H9 (cell line): ENCODE measurements at regions not wholly inside any gene's neighbourhood (a gene's known extent, or its start where the extent isn't known, plus 50 kb on each side); places are given as distances from the start of the nearest gene placed in this dataset.

Source experiments
- DNase-seq: peaks from one replicate; pipeline ENCODE4 v3.0.0-alpha.2; 2017
- H2AFZ ChIP-seq: one replicate; pipeline ENCODE4 v1.6.1; 2013; ENCODE audit warnings: mild to moderate bottlenecking, low read length, control low read depth, moderate library complexity
- H2AK5ac ChIP-seq: 2 replicates; pipeline ENCODE4 v1.6.1; 2013; ENCODE audit warnings: low read length, control low read depth, mixed read lengths; ENCODE audit not compliant: insufficient read length
- H2BK120ac ChIP-seq: one replicate; pipeline ENCODE4 v1.6.1; 2013; ENCODE audit warnings: low read depth, mild to moderate bottlenecking, low read length, control low read depth, inconsistent platforms; ENCODE audit not compliant: poor library complexity, severe bottlenecking
- H2BK12ac ChIP-seq: 2 replicates; pipeline ENCODE4 v1.6.1; 2013; ENCODE audit warnings: low read length, control low read depth, mixed read lengths, low read depth; ENCODE audit not compliant: insufficient read length
- H2BK15ac ChIP-seq: 2 replicates; pipeline ENCODE4 v1.6.1; 2013; ENCODE audit warnings: low read depth, low read length, control low read depth
- H2BK20ac ChIP-seq: one replicate; pipeline ENCODE4 v1.6.1; 2013; ENCODE audit warnings: low read depth, mild to moderate bottlenecking, low read length, control low read depth, inconsistent platforms; ENCODE audit not compliant: poor library complexity, severe bottlenecking
- H2BK5ac ChIP-seq: 2 replicates; pipeline ENCODE4 v1.6.1; 2013; ENCODE audit warnings: low read length, control low read depth, mixed read lengths; ENCODE audit not compliant: insufficient read length
- H3K14ac ChIP-seq: 2 replicates; pipeline ENCODE4 v1.6.1; 2013; ENCODE audit warnings: low read length, control low read depth; ENCODE audit not compliant: insufficient read depth
- H3K18ac ChIP-seq: 2 replicates; pipeline ENCODE4 v1.6.1; 2013; ENCODE audit warnings: low read depth, mild to moderate bottlenecking, mixed read lengths, low read length, control low read depth; ENCODE audit not compliant: insufficient read length
- H3K23ac ChIP-seq: 2 replicates; pipeline ENCODE4 v1.6.1; 2013; ENCODE audit warnings: low read length, control low read depth, mixed read lengths, low read depth; ENCODE audit not compliant: insufficient read length
- H3K23me2 ChIP-seq: 2 replicates; pipeline ENCODE4 v1.6.1; 2013; ENCODE audit warnings: low read depth, mild to moderate bottlenecking, mixed read lengths, low read length, control low read depth; ENCODE audit not compliant: insufficient read length, poor library complexity, severe bottlenecking
- H3K27ac ChIP-seq: 2 replicates; pipeline ENCODE4 v1.5.1; 2013; ENCODE audit warnings: low read length, control low read depth, mixed read lengths, low read depth; ENCODE audit not compliant: insufficient read length
- H3K27me3 ChIP-seq: 2 replicates; pipeline ENCODE4 v1.6.1; 2013; ENCODE audit warnings: low read length, control low read depth, inconsistent platforms; ENCODE audit not compliant: insufficient read depth
- H3K4ac ChIP-seq: 2 replicates; pipeline ENCODE4 v1.6.1; 2013; ENCODE audit warnings: low read depth, mild to moderate bottlenecking, control low read depth, inconsistent platforms, low read length, moderate library complexity
- H3K4me1 ChIP-seq: 2 replicates; pipeline ENCODE4 v1.6.1; 2013; ENCODE audit warnings: low read length, control low read depth, inconsistent platforms; ENCODE audit not compliant: insufficient read depth
- H3K4me2 ChIP-seq: 2 replicates; pipeline ENCODE4 v1.6.1; 2013; ENCODE audit warnings: low read length, control low read depth, mixed read lengths; ENCODE audit not compliant: insufficient read length, insufficient read depth
- H3K56ac ChIP-seq: 2 replicates; pipeline ENCODE4 v1.6.1; 2013; ENCODE audit warnings: low read depth, mild to moderate bottlenecking, mixed read lengths, low read length, control low read depth; ENCODE audit not compliant: insufficient read length
- H3K79me1 ChIP-seq: 2 replicates; pipeline ENCODE4 v1.6.1; 2013; ENCODE audit warnings: low read depth, mild to moderate bottlenecking, moderate library complexity, low read length, control low read depth, inconsistent platforms; ENCODE audit not compliant: insufficient read depth, poor library complexity, severe bottlenecking
- H3K79me2 ChIP-seq: 2 replicates; pipeline ENCODE4 v1.6.1; 2013; ENCODE audit warnings: low read length, control low read depth, inconsistent platforms; ENCODE audit not compliant: insufficient read depth
- H3K9ac ChIP-seq: 2 replicates; pipeline ENCODE4 v1.6.1; 2013; ENCODE audit warnings: low read length, control low read depth, mixed read lengths; ENCODE audit not compliant: insufficient read length; ENCODE audit errors: extremely low read depth
- H3K9me3 ChIP-seq: one replicate; pipeline ENCODE4 v1.6.1; 2013; ENCODE audit warnings: low read depth, low read length, inconsistent platforms; ENCODE audit not compliant: control insufficient read depth
- H3T11ph ChIP-seq: one replicate; pipeline ENCODE4 v1.6.1; 2013; ENCODE audit warnings: mild to moderate bottlenecking, low read length, control low read depth, inconsistent platforms
- H4K20me1 ChIP-seq: one replicate; pipeline ENCODE4 v1.6.1; 2013; ENCODE audit not compliant: control insufficient read depth, insufficient read length, insufficient read depth
- H4K5ac ChIP-seq: 2 replicates; pipeline ENCODE4 v1.6.1; 2013; ENCODE audit warnings: low read depth, mild to moderate bottlenecking, mixed read lengths, low read length, control low read depth; ENCODE audit not compliant: insufficient read length
- H4K8ac ChIP-seq: replicated peaks from 2 replicates; pipeline ENCODE4 v1.6.1; 2013; ENCODE audit warnings: low read length, control low read depth, mixed read lengths, low read depth; ENCODE audit not compliant: insufficient read length
- H4K91ac ChIP-seq: 2 replicates; pipeline ENCODE4 v1.6.1; 2013; ENCODE audit warnings: low read depth, mild to moderate bottlenecking, moderate library complexity, mixed read lengths, low read length, control low read depth; ENCODE audit not compliant: insufficient read length
- H3K27ac Mint-ChIP-seq, 3 experiments: 2 replicates in 2 of 3; 3 replicates in 1 of 3; pipeline ENCODE4 v1.8.0; 2020 to 2021; ENCODE audit warnings: mixed read lengths in 3 of 3, mild to moderate bottlenecking in 1 of 3, moderate library complexity in 1 of 3
- H3K27me3 Mint-ChIP-seq: 2 replicates; pipeline ENCODE4 v1.8.0; 2021; ENCODE audit warnings: low read depth, mild to moderate bottlenecking, moderate library complexity, mixed read lengths
- H3K36me3 Mint-ChIP-seq, 3 experiments: 2 replicates in 2 of 3; 3 replicates in 1 of 3; pipeline ENCODE4 v1.8.0; 2020 to 2021; ENCODE audit warnings: low read depth in 3 of 3, mixed read lengths in 3 of 3; ENCODE audit not compliant: insufficient read depth in 1 of 3
- H3K4me1 Mint-ChIP-seq, 2 experiments: 2 replicates each; pipeline ENCODE4 v1.8.0; 2020; ENCODE audit warnings: mixed read lengths in 2 of 2
- H3K4me3 Mint-ChIP-seq, 2 experiments: 2 replicates in 1 of 2; 3 replicates in 1 of 2; pipeline ENCODE4 v1.8.0; 2020 to 2021; ENCODE audit warnings: mild to moderate bottlenecking in 2 of 2, mixed read lengths in 2 of 2, moderate library complexity in 1 of 2
- H3K9me3 Mint-ChIP-seq, 2 experiments: 2 replicates in 1 of 2; 3 replicates in 1 of 2; pipeline ENCODE4 v1.8.0; 2020; ENCODE audit warnings: mild to moderate bottlenecking in 2 of 2, mixed read lengths in 2 of 2, moderate library complexity in 1 of 2
- CTCF ChIP-seq: fragments of 200-600 bp; sonication (generic); conservative IDR thresholded peaks from 3 replicates; pipeline ENCODE4 v1.8.0; 2021; ENCODE audit warnings: antibody characterized with exemption, mild to moderate bottlenecking
- WGBS: extraction: QIAGEN DNeasy Blood & Tissue Kit; methylation state at CpG from one replicate; pipeline ENCODE4 v1.1.7; 2013; ENCODE audit warnings: missing lambda C conversion rate, low lambda C conversion rate, mixed read lengths; ENCODE audit not compliant: insufficient read length; ENCODE audit errors: extremely low coverage; 5-methylcytosine and 5-hydroxymethylcytosine counted together

GRCh38 chr9:12464400-12464799, 228.8 kb upstream of the TYRP1 start:
- WGBS = no CpG with 5 or more reads among the region's 3 CpGs
- H2BK120ac ChIP-seq = no peak overlapping the region
- no peak overlapping the region for H2BK15ac ChIP-seq
- no peak overlapping the region for H4K8ac ChIP-seq
- Mint-ChIP-seq H3K27me3 (no peaks in the 10 kb centered on the region), H3K9me3 (peaks cover 6 to 9% of the 10 kb centered on the region in 2 experiments; a peak in 4 of 5 replicates), H3K4me3 (no peak overlapping the region), H3K36me3 (peaks cover 0 to 19% (median 0%) of the 10 kb centered on the region in 3 experiments; a peak in 3 of 7 replicates), H3K27ac (no peak overlapping the region; a peak in 2 of 7 replicates), H3K4me1 (peaks cover 39 to 56% of the 10 kb centered on the region in 2 experiments)
- no peak overlapping the region for H3K4me2 ChIP-seq
- no peaks in the 10 kb centered on the region for H3K9me3 ChIP-seq
- H3K56ac ChIP-seq = no peak overlapping the region
- H3K18ac ChIP-seq = no peak overlapping the region
- TF ChIP-seq CTCF = no peak
- H3K4ac ChIP-seq = no peak overlapping the region
- no peaks in the 10 kb centered on the region for H3K27me3 ChIP-seq
- H3K79me1 ChIP-seq = no peaks in the 10 kb centered on the region
- H3K23me2 ChIP-seq = no peaks in the 10 kb centered on the region
- H4K20me1 ChIP-seq = no peaks in the 10 kb centered on the region
- H3K79me2 ChIP-seq = no peaks in the 10 kb centered on the region
- no peak overlapping the region for H2AK5ac ChIP-seq
- H4K5ac ChIP-seq = no peak overlapping the region
- H2BK20ac ChIP-seq = no peak overlapping the region
- no peak overlapping the region for H3K14ac ChIP-seq
- H3K4me1 ChIP-seq = peaks cover 11% of the 10 kb centered on the region
- H3K23ac ChIP-seq = no peak overlapping the region
- H2BK12ac ChIP-seq = no peak overlapping the region
- H3K9ac ChIP-seq = no peak overlapping the region
- H2AFZ ChIP-seq = no peak overlapping the region
- no peak overlapping the region for H3T11ph ChIP-seq
- H3K27ac ChIP-seq = no peak overlapping the region
- no peak overlapping the region for H4K91ac ChIP-seq
- H2BK5ac ChIP-seq = no peak overlapping the region
- DNase-seq = no peak
